Neuron (in vitro differentiated cells): ENCODE measurements at regions not wholly inside any gene's neighbourhood (a gene's known extent, or its start where the extent isn't known, plus 50 kb on each side); places are given as distances from the start of the nearest gene placed in this dataset.

ENCODE experiments used
- H2AFZ ChIP-seq: one replicate; pipeline ENCODE4 v1.6.1; 2013; ENCODE audit warnings: low read depth, mild to moderate bottlenecking, inconsistent platforms, low read length, moderate library complexity
- H3K27me3 ChIP-seq: one replicate; pipeline ENCODE4 v1.6.1; 2013; ENCODE audit warnings: low read length; ENCODE audit not compliant: insufficient read depth
- H3K36me3 ChIP-seq: one replicate; pipeline ENCODE4 v1.6.1; 2013; ENCODE audit warnings: low read length; ENCODE audit not compliant: insufficient read depth
- H3K4me1 ChIP-seq: one replicate; pipeline ENCODE4 v1.6.1; 2013; ENCODE audit warnings: low read length; ENCODE audit not compliant: insufficient read depth
- H3K4me3 ChIP-seq: 2 replicates; pipeline ENCODE4 v1.5.1; 2013; ENCODE audit warnings: mild to moderate bottlenecking, low read length, moderate library complexity
- H3K9me3 ChIP-seq: one replicate; pipeline ENCODE4 v1.6.1; 2013; ENCODE audit warnings: low read length

- Histone ChIP-seq H3K27me3 (no peaks in the 10 kb centered on the region), H3K9me3 (no peaks in the 10 kb centered on the region), H3K36me3 (no peaks in the 10 kb centered on the region), H3K4me1 (no peaks in the 10 kb centered on the region), H3K4me3 (no peak overlapping the region), H2AFZ (no peak overlapping the region)
These were observed 308.2 kb downstream of the IPMK start for GRCh38 chr10:57959318-57960006.

DNA sequence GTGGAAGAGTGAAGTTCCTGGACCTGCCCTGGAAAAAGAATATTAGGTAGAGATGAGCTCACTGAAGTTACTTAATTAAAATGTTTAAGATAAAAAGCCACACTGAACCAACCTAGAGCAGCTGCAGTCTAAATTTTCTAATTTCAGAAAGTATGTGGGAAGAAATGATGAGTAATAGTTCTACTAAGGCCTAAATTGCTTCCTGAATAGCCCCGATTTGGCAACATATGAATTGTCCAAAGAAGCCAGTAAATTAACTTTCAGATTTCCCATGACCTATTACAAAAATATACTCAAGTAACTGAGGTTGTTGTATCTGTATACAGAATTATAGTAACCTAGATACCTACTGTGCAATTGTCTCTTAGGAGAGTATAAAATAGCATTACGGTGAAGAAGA, 312.6 kb downstream of the IPMK start:
- Histone ChIP-seq H3K4me3 (no peak overlapping the region), H3K36me3 (no peaks in the 10 kb centered on the region), H3K4me1 (peaks cover 3% of the 10 kb centered on the region), H3K9me3 (no peaks in the 10 kb centered on the region), H2AFZ (no peak overlapping the region), H3K27me3 (no peaks in the 10 kb centered on the region)

- Histone ChIP-seq H3K36me3 (no peaks in the 10 kb centered on the region), H2AFZ (no peak overlapping the region), H3K4me3 (no peak overlapping the region), H3K4me1 (peaks cover 3% of the 10 kb centered on the region), H3K9me3 (no peaks in the 10 kb centered on the region), H3K27me3 (no peaks in the 10 kb centered on the region)
These were observed 315.0 kb downstream of the IPMK start for GRCh38 chr10:57952741-57953140.

DNA sequence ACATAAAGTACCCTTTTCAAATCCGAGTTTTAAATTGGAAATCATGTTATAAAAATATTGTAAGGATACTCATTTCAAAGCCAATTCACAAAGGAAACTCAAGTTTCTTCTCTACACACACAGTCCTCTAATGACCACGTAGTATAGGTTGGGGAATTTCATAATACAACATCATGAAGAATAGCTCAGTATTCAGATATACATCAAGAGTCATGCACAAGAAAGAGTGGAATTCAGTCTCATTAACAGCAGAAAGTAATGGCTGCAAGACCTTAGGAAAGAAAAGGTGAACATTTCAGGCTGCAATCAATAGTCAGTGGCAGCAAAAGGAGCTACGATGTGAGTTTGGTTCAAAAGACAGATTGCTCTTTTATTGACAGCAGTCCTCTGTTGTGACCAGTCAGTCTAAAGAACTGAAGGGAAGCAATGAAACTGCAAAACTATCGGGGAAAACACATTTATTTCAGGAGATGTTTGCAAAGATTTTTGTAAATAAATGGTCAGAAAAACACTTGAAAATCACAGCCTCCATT, 317.2 kb downstream of the IPMK start:
- Histone ChIP-seq H2AFZ (no peak overlapping the region), H3K36me3 (no peaks in the 10 kb centered on the region), H3K4me1 (peaks cover 3% of the 10 kb centered on the region), H3K9me3 (no peaks in the 10 kb centered on the region), H3K27me3 (no peaks in the 10 kb centered on the region), H3K4me3 (no peak overlapping the region)

GRCh38 chr10:57948796-57949195, 318.9 kb downstream of the IPMK start:
- Histone ChIP-seq H3K36me3 (no peaks in the 10 kb centered on the region), H3K27me3 (no peaks in the 10 kb centered on the region), H3K9me3 (no peaks in the 10 kb centered on the region), H3K4me3 (no peak overlapping the region), H3K4me1 (peaks cover 3% of the 10 kb centered on the region), H2AFZ (no peak overlapping the region)

DNA sequence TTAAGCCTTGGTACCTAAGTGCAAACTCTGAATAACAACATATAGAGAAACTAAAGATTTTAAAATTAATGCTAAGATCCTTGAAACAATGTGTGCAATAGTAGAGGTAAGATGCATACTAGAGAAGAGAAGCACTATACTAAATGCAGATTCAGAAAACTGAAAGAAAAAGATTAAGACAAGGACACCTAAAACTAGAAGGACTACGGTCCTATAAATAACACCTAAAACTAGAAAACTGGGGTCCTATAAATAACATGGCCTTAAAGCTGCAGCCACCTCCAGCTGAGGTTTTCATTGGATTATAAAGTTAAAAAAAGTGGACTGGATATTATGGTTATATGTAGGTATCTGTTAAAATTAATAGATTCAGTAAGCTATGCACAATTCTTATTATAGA, 320.9 kb downstream of the IPMK start:
- peaks cover 3% of the 10 kb centered on the region for H3K4me1 ChIP-seq

GRCh38 chr10:57943701-57944100, 324.0 kb downstream of the IPMK start:
- no peaks in the 10 kb centered on the region for H3K4me1 ChIP-seq
- H3K27me3 ChIP-seq = no peaks in the 10 kb centered on the region
- H3K36me3 ChIP-seq = no peaks in the 10 kb centered on the region
- no peaks in the 10 kb centered on the region for H3K9me3 ChIP-seq
- H2AFZ ChIP-seq = no peak overlapping the region
- no peak overlapping the region for H3K4me3 ChIP-seq

More for the DNA sequence above, 320.9 kb downstream of the IPMK start:
- Histone ChIP-seq H2AFZ (no peak overlapping the region), H3K9me3 (no peaks in the 10 kb centered on the region), H3K36me3 (no peaks in the 10 kb centered on the region), H3K27me3 (no peaks in the 10 kb centered on the region), H3K4me3 (no peak overlapping the region)

- Histone ChIP-seq H3K4me3 (no peak overlapping the region), H3K9me3 (no peaks in the 10 kb centered on the region), H3K4me1 (no peaks in the 10 kb centered on the region), H3K36me3 (no peaks in the 10 kb centered on the region), H2AFZ (no peak overlapping the region), H3K27me3 (no peaks in the 10 kb centered on the region)
These were observed 342.6 kb downstream of the IPMK start for GRCh38 chr10:57925045-57925444.

- Histone ChIP-seq H3K27me3 (no peaks in the 10 kb centered on the region), H3K9me3 (no peaks in the 10 kb centered on the region), H3K36me3 (no peaks in the 10 kb centered on the region), H3K4me3 (no peak overlapping the region), H2AFZ (no peak overlapping the region), H3K4me1 (no peaks in the 10 kb centered on the region)
These were observed 346.6 kb downstream of the IPMK start for GRCh38 chr10:57921140-57921539.

DNA sequence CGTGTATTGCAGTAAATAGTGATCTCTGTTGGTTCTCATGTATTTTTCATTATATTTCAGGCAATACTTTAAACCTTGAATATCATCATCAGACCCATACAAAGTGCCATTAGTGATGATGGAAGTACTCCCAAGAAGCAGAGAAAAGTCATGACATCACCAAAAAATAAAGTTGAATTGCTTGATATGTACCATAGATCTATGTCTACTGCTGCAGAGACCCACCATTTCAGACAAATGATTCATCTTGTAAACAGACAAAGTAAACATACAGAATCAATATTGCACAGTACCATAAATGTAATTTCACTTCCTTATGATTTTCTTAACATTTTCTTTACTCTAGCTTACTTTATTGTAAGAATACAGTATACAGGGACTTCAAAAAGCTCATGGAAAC, 347.8 kb downstream of the IPMK start:
- H3K36me3 ChIP-seq = no peaks in the 10 kb centered on the region
- no peaks in the 10 kb centered on the region for H3K4me1 ChIP-seq

DNA sequence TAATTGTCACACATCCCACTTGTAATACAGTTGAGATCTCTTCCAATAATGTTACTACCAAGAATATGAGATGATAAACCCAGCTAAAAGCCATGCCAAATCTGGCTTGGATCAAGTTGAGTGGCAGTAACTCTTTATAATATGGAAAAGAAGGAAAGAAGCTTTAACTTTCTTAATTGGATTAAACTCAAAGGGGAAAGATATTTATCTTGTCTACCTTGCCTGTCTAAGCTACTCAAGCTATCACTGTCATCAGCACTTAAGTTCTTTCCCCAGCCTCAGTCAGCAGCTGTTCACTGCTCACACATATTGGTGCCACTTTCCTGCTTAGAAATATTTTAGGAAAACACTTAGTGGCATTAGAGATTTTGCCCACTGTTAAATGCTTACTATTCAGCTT, 350.7 kb downstream of the IPMK start:
- Histone ChIP-seq H3K4me1 (no peaks in the 10 kb centered on the region), H3K27me3 (no peaks in the 10 kb centered on the region), H3K9me3 (no peaks in the 10 kb centered on the region), H3K4me3 (no peak overlapping the region), H2AFZ (no peak overlapping the region), H3K36me3 (no peaks in the 10 kb centered on the region)

More for the DNA sequence above, 347.8 kb downstream of the IPMK start:
- no peaks in the 10 kb centered on the region for H3K27me3 ChIP-seq
- no peaks in the 10 kb centered on the region for H3K9me3 ChIP-seq
- no peak overlapping the region for H3K4me3 ChIP-seq
- H2AFZ ChIP-seq = no peak overlapping the region

DNA sequence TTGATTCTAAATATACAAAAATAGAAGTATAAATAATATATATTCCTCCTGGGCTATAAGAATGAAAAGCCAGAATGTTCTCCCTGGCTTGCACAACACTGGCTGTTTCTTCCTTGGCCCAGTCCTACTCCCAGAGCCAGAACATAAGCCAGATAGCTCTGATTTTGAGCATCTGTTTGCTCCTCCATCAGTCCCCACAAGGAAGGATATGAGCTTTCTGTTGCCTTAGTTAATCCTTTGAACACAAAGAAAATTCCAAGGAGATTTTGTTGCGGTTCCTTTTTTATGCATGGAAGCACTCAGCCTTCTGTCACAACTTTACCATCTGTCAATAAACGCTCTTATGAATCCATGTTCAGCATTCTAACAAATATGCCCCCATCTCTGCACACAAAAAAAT, 361.8 kb downstream of the IPMK start:
- no peaks in the 10 kb centered on the region for H3K9me3 ChIP-seq
- H3K4me3 ChIP-seq = no peak overlapping the region

GRCh38 chr10:57905010-57905409, 362.7 kb downstream of the IPMK start:
- Histone ChIP-seq H3K4me1 (no peaks in the 10 kb centered on the region), H3K27me3 (no peaks in the 10 kb centered on the region), H3K9me3 (no peaks in the 10 kb centered on the region), H2AFZ (no peak overlapping the region), H3K36me3 (no peaks in the 10 kb centered on the region), H3K4me3 (no peak overlapping the region)

More for the DNA sequence above, 361.8 kb downstream of the IPMK start:
- H3K27me3 ChIP-seq = no peaks in the 10 kb centered on the region
- no peak overlapping the region for H2AFZ ChIP-seq
- H3K4me1 ChIP-seq = no peaks in the 10 kb centered on the region
- H3K36me3 ChIP-seq = no peaks in the 10 kb centered on the region

DNA sequence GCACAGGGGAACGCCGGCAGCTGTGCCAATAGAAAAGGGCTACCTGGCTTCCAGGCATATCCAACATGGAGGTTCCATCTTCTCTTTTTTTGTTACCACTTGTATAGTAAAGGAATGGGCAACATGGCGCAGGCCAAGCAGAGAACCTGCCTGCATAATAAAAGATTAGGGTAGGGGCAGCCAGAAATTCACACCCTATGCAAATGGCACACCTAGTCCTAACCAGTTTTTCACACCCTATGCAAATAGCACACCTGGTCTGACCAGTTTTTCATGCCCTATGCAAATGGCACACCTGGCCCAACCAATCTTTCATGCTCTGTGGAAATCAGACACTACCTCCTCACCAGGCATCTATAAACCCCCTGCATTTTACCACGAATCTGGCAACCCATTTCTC, 369.5 kb downstream of the IPMK start:
- no peaks in the 10 kb centered on the region for H3K9me3 ChIP-seq
- H3K27me3 ChIP-seq = no peaks in the 10 kb centered on the region
- no peak overlapping the region for H3K4me3 ChIP-seq
- no peaks in the 10 kb centered on the region for H3K36me3 ChIP-seq
- no peaks in the 10 kb centered on the region for H3K4me1 ChIP-seq
- H2AFZ ChIP-seq = no peak overlapping the region
